Lower leg skin (tissue), 3 donors: ENCODE measurements at regions not wholly inside any gene's neighbourhood (a gene's known extent, or its start where the extent isn't known, plus 50 kb on each side); places are given as distances from the start of the nearest gene placed in this dataset.

Source experiments
- POLR2A ChIP-seq, 2 donors: fragments of 450-650 bp; IDR thresholded peaks; one replicate each; pipeline ENCODE4 v1.6.1; 2016 to 2017; ENCODE audit warnings: antibody characterized with exemption in 2 of 2, mild to moderate bottlenecking in 1 of 2, moderate library complexity in 1 of 2
- TF ChIP-seq, protein P1 (sequence below), 3 donors: fragments of 450-650 bp; IDR thresholded peaks; one replicate each; pipeline ENCODE4 v1.5.1; 2016; ENCODE audit warnings: antibody characterized with exemption in 3 of 3, mild to moderate bottlenecking in 3 of 3, moderate library complexity in 2 of 3

DNA sequence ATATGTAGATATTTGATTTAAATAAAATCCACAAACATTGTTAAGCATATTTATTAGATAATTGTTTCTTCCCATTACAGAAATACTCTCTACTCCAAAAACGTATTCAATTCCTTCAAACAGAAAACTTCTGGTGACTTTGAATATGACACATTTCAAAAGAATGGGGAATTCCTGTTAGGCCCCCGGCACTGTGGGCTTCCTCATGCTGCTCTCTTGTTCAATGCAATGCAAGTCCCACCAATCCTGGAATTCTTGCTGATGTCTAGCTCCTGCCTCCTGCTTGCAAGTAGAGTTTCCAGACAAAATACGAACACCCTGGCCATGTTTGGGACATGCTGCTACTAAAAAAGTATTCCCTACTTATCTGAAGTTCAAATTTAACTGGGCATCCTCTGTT is 544.1 kb downstream of the QKI start:
- TF ChIP-seq, protein P1, sequence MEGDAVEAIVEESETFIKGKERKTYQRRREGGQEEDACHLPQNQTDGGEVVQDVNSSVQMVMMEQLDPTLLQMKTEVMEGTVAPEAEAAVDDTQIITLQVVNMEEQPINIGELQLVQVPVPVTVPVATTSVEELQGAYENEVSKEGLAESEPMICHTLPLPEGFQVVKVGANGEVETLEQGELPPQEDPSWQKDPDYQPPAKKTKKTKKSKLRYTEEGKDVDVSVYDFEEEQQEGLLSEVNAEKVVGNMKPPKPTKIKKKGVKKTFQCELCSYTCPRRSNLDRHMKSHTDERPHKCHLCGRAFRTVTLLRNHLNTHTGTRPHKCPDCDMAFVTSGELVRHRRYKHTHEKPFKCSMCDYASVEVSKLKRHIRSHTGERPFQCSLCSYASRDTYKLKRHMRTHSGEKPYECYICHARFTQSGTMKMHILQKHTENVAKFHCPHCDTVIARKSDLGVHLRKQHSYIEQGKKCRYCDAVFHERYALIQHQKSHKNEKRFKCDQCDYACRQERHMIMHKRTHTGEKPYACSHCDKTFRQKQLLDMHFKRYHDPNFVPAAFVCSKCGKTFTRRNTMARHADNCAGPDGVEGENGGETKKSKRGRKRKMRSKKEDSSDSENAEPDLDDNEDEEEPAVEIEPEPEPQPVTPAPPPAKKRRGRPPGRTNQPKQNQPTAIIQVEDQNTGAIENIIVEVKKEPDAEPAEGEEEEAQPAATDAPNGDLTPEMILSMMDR (IDR thresholded peaks at IDR 0.05), result no peak
- TF ChIP-seq POLR2A (IDR thresholded peaks at IDR 0.05), result no peak
